ENCODE measurements at regions not wholly inside any gene's neighbourhood (a gene's known extent, or its start where the extent isn't known, plus 50 kb on each side); places are given as distances from the start of the nearest gene placed in this dataset.

GRCh38 chr3:25945836-25946235, 155.9 kb downstream of the OXSM start:
- POLR2A ChIA-PET: no interaction called here
- no peak for TF ChIP-seq CTCF (IDR thresholded peaks at IDR 0.05; ENCODE audit: control extremely low read depth, extremely low read depth, low read depth, missing control alignments)
- CTCF ChIA-PET: no interaction called here
- DNase-seq (ENCODE audit: extremely low spot score): no peak

- no peak for TF ChIP-seq CTCF (IDR thresholded peaks at IDR 0.05; ENCODE audit: control extremely low read depth, extremely low read depth, low read depth, missing control alignments)
- CTCF ChIA-PET: no interaction called here
- DNase-seq (ENCODE audit: extremely low spot score): no peak
- POLR2A ChIA-PET: interaction anchor here (0.6 kb wide), 1 partner anchor 9 kb away, joined by 3 read pairs; no protein-coding TSS in a partner anchor
Measured at GRCh38 chr3:25952133-25952532, 162.2 kb downstream of the OXSM start.

GRCh38 chr3:25957026-25957425, 167.1 kb downstream of the OXSM start:
- ChIA-PET CTCF (no interaction called here), POLR2A (no interaction called here)
- no peak for TF ChIP-seq CTCF (IDR thresholded peaks at IDR 0.05; ENCODE audit: control extremely low read depth, extremely low read depth, low read depth, missing control alignments)
- DNase-seq (ENCODE audit: extremely low spot score): no peak

- TF ChIP-seq CTCF (IDR thresholded peaks at IDR 0.05; ENCODE audit: control extremely low read depth, extremely low read depth, low read depth, missing control alignments): no peak
- ChIA-PET POLR2A (interaction anchor here (0.7 kb wide), 1 partner anchor 9 kb away, joined by 3 read pairs; no protein-coding TSS in a partner anchor), CTCF (no interaction called here)
- DNase-seq (ENCODE audit: extremely low spot score): no peak
Measured at GRCh38 chr3:25960776-25961175, 170.9 kb downstream of the OXSM start.

GRCh38 chr3:25962255-25962654, 172.4 kb downstream of the OXSM start:
- DNase-seq (ENCODE audit: extremely low spot score): no peak
- CTCF ChIA-PET: no interaction called here
- TF ChIP-seq CTCF (IDR thresholded peaks at IDR 0.05; ENCODE audit: control extremely low read depth, extremely low read depth, low read depth, missing control alignments): no peak
- POLR2A ChIA-PET: no interaction called here

GRCh38 chr3:25964141-25964540, 174.3 kb downstream of the OXSM start:
- CTCF ChIA-PET: no interaction called here
- TF ChIP-seq CTCF (IDR thresholded peaks at IDR 0.05; ENCODE audit: control extremely low read depth, extremely low read depth, low read depth, missing control alignments): no peak
- POLR2A ChIA-PET: no interaction called here
- DNase-seq (ENCODE audit: extremely low spot score): no peak

- DNase-seq (ENCODE audit: extremely low spot score): no peak
- no peak for TF ChIP-seq CTCF (IDR thresholded peaks at IDR 0.05; ENCODE audit: control extremely low read depth, extremely low read depth, low read depth, missing control alignments)
- CTCF ChIA-PET: interaction anchor here (1.5 kb wide), 1 partner anchor 54 kb away, joined by 3 read pairs; no protein-coding TSS in a partner anchor
- POLR2A ChIA-PET: no interaction called here
Measured at GRCh38 chr3:25967385-25967784, 177.5 kb downstream of the OXSM start.
